HG02852 (cell line): ENCODE measurements at regions not wholly inside any gene's neighbourhood (a gene's known extent, or its start where the extent isn't known, plus 50 kb on each side); places are given as distances from the start of the nearest gene placed in this dataset.
"Not testable (repeated sequence)": the region's sequence is repeated elsewhere in the genome, so short reads cannot be mapped to it uniquely, and the experiment has no call there.

Source experiments
- ATAC-seq: cut with Tn5 transposase; IDR thresholded peaks from one replicate; pipeline ENCODE4 v1.9.1; 2021; ENCODE audit warnings: mild to moderate bottlenecking, moderate library complexity; ENCODE audit not compliant: unreplicated experiment

DNA sequence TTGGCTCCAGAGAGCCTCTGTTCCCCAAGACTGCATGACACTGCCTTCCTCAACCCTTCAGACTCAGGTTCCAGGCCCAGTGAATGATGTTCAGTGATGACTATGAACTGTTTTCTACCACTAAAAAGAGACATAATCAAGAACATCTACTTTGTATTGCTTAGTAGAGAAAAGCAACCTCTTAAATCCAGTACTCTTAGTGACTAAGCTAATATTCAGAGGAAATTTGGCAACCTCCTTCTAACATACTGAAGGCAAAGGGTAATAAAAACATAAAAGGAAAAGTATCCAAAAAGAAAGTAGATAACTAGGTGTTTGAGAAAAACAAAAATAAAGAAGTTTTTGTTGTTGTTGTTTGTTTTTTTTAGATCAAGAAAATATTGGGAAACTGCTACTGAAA, 153.3 kb upstream of the RUNX1 start:
- ATAC-seq, result no peak

DNA sequence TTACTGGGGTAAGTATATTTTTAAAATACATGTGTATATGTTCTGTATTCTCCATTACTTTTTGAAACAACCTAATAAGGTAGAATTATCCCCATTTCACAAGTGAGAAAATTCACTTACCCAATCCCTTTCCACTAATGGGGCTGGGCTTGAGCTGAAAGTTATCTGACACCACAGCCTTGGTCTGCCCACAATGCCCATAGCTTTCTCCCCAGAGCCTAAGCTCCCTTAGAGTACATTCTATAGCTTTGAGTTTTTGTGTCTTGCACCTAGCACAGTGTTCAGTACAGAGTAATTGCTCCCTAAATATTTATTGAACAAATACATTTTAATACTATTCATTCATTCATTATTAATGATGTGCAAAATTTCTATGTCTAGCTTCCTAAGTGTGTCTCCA, 152.7 kb upstream of the RUNX1 start:
- ATAC-seq, result no peak

DNA sequence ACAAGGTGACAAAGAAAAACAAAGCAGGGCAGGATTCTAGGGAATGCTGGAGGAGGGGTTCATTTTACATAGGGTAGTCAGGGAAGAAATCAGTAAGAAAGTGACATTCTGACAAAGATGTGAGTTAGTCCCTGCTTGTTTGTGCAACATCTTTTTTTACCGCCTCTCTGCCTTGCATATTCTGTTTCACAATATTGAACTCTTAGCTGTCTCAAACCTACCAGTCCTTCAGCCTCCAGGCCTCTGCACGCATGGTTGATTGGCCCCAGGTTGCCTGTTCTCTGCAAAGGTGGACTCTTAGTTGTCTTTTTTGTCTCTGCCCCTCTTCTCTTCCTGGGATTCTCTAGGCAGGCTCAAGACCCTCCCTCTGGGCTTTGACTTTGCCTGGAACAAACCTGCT, 152.2 kb upstream of the RUNX1 start:
- ATAC-seq, result no peak

DNA sequence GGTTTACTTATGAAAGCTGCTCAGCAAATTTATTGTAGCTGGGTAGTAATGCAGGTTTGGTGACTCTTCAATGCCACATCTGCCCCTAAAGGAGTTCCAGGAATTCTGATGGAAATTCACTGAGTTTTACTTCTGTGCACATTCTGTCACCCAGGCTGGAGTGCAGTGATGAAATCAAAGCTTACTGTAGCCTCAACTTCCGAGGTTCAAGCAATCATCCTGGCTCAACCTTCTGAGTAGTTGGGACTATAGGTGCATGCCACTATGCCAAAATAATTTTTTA, 150.6 kb upstream of the RUNX1 start:
- no peak for ATAC-seq

DNA sequence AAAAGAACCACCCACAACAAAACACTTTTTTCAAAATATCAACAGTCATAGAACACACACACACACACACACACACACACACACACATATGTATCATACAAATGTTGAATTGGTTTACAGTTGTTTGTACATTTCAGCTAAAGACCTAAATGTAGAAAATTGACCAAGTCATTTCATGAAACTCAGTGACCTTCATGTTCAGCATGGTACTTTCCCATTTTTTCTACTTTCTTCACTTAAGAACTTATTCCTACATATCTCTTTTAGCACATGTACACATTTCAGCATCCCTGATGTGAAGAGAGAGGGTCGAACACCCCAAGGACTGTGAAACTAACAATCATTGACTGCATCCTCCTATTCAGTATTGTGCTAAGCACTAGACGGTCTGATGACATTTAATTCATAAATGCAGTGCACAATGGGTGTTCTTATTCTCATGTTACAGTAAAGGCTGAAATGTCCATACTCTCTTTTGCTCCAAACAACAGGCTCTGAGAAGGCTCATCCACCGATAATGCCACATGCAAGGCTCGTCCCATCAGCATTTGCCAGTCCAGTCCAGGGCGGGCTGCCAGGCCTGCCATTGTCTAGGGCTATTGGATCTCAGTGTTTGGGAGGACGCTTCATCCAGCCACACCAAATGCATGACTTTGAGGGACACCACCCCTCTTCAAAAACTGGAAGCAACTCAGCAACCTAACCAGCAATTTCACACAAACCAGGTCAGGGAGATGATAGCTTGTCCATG, 150.1 kb upstream of the RUNX1 start:
- ATAC-seq, result no peak

DNA sequence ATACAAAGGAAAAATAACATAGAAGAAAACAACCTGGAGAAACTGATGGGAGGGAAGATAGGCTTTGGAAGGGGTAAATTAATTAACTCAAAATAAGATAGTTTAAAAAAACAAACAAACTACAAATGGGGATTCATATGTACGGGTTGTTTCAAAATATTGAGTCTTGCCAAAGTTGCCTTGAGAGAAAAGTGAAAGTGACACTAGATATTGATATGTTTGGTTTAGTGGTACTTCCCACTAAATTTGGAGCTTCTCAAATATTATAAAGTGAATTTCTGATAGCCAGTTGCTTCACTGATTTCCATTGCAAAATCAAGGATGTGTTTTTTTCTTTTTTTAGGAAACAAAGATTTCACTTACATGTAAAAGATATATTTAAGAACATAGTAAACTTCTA, 149.5 kb upstream of the RUNX1 start:
- ATAC-seq, result no peak

DNA sequence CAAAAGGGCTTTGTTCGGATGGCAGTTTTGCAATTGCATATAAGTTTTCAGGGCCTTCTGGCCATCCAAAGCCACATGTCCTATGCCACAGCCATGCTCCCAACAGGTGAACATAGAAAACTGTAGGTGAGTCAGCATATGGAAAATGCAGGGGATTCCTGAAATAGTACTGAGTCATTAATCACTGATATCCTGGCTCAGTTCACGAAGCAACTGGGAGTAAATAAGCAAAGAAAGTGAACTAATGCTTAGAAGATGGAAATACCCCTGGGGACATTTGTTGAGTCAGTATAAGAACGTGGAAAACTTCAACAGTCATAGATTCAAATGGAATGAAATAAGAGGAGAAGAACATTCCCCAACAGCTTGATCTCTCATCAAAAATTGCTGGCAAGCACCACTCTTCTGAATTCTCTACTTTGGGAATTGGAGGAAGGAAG, 148.9 kb upstream of the RUNX1 start:
- no peak for ATAC-seq

DNA sequence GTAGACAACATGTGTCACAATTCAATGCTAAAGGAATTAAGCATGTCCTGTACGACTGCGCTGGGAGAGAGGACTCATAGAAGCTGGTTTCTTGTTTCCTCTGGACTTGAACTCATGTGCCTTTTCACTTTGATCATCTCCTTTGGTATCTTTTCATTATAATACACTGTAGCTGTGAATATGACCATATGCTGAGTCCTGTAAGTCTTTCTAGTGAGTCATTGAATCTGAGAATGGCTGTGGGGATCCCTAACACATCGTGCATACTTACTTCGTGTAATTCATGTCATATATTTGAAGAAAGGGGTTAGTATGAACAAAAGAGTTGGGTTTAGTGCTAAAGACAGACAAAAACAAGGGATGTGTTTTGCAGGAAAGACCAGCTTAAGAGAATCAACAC, 148.1 kb upstream of the RUNX1 start:
- no peak for ATAC-seq

DNA sequence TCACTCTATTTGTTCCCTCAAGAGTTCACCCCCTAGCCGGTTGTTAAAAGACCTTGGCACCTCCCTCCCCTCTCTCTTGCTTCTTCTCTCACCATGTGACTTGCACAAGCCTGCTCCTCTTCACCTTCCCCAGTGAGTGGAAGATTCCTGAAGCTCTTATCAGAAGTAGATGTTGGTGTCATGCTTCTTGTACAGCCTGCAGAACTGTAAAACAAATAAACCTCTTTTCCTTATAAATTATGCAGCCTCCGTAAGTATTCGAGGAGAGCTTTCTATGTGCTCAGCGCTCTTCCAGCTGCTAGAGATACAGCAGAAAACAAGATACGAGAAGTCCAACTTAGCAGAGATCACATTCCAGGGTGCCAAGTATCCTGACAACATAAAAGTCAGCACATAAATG, 147.0 kb upstream of the RUNX1 start:
- no peak for ATAC-seq

DNA sequence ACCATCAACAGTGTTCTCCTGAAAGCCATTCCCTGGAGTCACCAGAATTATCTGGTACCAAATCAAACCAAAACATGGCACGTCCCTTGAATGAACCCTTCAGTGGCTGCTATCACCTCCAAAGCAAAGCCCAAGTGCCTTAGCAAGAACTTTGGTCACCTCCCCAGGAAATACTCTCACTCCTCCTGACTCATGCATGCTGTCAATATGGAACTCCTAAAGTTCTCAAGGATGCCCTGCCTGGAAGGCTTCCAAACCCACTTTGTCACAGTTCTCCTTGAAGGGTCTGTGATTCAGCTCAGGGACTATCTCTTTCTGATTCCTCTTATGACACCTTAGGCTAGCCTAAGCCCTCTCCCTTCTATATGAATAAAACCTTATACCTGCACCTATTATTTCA, 146.1 kb upstream of the RUNX1 start:
- no peak for ATAC-seq

DNA sequence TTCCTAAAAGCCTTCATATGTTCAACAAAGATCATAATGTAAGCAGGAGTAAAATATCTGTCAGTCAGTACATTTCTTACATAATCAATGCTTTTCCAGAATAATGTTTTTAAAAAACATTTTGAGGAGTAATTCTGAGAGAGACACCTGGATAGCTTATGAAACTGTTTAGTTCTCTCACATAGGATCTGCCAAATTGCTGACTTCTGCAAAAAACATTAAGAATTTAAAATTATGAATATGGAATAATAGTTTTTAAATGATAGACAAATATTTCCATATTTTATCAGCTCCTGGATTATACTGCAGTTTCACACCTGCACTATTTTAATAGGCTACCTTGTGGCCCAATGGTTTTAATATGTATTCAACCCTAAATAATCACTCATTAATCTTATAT, 142.7 kb upstream of the RUNX1 start:
- no peak for ATAC-seq

DNA sequence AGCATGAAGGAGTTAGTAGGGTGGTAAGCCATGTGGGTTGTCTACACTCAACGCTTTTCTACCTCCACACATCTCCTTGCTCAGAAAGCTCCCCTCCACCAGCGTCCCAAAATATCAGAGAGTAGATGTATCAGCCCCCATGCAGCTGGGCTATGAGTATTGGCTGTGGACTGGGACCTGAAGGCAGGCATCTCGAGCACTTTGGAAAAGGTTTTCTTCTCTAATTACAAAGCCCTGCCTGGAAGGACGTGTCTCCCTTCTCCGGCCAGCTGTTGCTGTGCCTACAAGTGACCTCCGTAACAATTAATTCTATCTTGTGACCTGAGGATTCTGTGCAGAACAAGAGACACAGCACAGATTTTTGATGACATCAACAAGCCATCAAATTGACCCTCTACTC, 142.0 kb upstream of the RUNX1 start:
- no peak for ATAC-seq

DNA sequence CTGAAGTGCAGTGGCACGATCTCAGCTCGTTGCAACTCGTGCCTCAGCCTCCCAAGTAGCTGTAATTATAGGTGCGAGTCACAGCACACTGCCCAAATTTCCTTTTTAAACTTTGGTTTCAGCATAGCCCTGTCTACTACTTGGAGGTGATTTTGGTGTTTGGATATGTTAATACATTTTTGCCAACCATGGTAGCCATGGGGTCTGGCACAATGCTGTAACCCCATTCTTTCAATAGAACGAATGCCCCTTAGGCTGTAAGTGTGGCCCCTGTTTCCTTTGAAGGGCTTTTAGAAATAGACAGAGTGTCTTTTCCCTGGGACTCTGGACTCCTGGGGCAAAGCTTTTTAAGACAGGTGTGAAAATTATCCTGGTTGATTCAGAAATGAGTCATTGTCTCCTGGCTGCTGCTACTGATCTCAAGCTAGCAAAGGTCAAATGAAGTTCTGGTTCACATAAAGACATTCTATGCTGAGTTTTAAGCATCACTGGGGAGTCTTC, 141.1 kb upstream of the RUNX1 start:
- no peak for ATAC-seq

DNA sequence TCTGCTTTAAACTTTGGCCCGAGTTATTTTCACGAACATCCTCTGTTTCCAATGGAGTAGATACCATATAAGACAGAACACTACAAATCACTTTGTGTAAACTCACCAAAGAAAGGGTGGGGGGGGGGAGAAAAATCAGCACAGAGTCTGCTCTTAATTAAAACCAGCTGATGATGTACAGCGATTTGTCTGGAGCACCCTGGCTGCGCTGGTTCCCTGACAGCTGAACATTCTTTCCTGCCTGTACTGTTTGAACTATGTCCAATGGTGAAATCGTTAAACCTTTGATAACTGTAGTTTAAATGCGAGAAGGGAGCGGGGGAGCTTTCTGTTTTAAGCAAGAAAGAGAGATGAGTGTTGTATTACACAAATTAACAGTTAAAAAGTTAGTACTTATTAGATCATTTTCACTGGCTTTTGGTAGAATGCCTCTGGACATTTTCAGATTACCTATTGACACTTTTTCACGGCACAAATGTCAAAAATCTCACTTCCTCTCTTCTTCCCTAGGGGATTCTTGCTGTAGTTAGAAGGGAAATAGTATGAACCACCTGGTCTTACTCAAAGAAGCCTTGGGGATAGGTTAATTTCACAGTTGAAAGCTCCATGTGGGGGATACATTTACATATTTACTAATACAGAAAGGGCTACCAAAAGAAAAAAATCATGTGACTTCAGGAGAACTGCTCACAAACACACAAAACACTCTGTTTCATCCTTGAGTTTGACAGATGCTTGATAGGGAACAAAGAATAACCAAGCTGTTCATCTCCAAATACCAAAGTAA, 140.2 kb upstream of the RUNX1 start:
- peak; percentile 93 for ATAC-seq

DNA sequence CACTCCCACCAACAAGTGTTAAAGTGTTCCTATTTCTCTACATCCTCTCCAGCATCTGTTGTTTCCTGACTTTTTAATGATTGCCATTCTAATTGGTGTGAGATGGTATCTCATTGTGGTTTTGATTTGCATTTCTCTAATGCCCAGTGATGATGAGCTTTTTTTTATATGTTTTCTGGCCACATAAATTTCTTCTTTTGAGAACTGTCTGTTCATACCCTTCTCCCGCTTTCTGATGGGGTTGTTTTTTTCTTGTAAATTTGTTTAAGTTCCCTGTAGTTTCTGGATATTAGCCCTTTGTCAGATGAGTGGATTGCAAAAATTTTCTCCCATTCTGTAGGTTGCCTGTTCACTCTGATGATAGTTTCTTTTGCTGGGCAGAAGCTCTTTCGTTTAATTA, 134.3 kb upstream of the RUNX1 start:
- ATAC-seq, result not testable (repeated sequence)

DNA sequence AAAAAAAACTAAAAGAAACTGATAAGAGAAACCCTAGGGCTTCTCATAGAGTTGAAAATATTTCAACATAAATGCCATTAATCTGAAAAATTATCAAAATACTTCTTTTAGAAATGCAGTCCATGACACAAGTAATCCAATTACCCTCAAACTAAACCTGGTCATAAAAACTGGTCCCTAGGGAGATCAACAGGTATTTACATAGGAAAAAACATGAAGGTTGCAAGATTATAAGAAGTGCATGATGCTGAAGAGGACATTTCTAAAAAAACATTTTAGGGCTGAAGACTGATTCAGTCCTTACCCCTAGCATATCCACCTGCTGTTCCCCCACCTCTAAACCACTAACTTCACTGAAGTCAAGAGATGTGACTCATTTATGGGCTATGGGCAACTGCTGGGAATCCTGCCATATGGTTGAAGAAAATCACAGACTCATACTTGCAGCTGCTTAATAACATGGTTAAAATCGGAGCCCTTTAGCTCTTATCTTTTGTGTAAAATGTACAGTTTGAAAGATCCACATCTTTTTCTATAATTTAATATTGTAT, 131.0 kb upstream of the RUNX1 start:
- ATAC-seq, result no peak

DNA sequence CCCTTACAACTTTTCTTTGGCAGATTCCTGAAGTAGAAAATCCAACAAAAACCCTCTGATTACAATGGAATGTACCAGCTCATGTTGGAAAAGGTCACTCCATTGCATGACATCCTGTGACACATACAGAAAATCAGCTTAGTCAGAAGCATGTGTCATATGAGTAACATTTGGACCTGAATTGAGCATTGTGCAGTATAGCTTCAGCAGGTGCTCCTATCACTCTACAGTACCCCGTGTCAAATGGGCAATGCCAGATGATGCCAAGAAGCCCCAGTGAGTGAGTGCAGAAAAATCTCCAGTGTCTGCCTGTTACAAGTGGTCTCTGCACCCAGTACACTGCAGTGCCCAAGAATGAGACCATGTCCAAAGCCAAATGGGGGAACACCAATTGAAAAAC, 129.7 kb upstream of the RUNX1 start:
- ATAC-seq, result no peak

DNA sequence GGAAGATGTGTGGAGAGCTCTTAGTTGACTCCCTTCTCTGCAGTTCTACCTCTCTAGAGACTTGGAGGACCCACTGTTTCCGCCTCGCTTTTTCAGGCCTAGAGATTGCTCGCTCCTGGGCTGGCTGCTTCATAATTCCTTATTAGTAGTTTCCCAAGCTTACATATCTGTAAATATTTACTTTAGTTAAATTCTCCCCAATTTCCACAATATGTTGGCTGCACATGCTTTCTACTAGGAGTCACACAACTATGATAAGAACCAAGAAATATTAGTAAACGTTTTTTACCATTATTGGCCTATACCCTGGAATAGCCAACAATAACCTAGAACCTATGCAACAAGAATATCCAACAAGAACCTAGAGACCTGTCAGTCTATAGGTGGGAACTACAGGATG, 129.0 kb upstream of the RUNX1 start:
- no peak for ATAC-seq

DNA sequence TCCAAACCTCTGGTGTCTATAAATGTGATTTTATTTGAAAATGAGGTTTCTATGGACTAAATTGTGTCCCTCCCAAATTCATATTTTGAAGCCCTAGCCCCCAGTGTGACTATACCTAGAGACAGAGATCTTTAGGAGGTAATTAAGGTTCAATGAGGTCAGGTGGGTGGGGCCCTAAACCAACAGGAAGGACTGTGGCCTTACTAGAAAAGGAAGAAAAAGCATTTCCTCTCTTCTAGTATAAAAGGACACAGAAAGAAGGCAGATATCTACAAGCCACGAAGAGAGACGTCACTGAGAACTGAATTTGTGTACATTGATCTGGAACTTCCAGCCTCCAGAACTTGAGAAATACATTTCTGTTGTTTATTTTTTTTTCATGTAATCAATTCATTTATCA, 123.1 kb upstream of the RUNX1 start:
- ATAC-seq, result no peak

DNA sequence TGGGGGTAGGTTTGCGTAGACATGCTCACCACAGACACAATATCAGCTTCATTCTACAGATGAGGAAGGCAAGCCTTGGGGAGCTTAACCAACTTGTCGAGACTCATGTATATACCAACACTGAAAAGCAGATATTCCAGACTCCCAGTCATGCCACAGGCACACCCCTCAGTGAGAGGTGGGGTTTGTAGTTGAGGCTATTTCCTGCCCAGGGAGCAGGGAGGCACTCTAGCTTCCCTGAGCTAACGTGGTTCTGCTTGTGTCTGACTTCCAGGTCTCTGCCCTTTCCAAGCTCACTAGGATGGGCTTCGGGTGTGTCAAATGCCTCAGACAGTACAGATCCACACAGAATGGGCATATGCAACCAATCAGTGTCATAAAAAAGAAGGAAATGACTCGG, 122.3 kb upstream of the RUNX1 start:
- ATAC-seq, result no peak

DNA sequence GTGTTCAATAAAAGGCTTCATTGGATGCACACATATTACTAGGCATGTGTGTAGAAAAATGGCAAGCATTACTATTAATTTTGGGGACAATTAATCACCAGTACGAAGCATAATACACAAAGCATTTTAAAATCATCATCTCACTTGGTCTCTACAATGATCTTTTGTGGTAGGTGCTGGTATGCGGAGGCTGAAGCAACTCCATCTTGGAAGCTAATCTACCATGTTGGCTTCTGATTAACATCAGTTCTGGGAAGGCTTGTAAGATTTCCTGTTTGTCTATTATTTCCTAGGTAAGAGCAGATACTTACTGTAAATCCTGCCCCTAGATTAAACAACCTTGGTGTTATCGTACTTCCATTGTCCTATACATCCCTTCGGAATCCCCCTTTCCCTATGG, 121.7 kb upstream of the RUNX1 start:
- no peak for ATAC-seq

DNA sequence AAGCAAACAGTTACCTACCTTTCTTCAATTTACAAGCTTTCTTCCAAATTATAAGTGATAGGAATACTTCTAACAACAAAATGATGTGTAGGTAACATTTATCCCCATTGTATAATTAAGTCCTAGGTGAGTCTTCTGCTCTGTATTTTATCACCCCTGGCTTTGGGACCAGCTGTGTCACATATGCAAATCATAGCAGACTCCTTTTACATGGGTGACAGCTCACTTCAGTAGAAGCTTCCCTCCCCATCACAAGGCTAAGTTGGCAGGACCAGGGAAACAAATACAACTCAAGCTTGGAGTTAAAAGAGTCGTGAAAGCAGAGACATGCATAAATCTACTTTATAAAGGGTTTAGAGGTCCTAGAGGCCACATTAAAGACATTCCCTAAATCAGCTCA, 121.1 kb upstream of the RUNX1 start:
- ATAC-seq, result no peak
